Mucosa of rectum (tissue), 2 donors: ENCODE measurements at regions not wholly inside any gene's neighbourhood (a gene's known extent, or its start where the extent isn't known, plus 50 kb on each side); places are given as distances from the start of the nearest gene placed in this dataset.

ENCODE experiments used
- H3K27ac ChIP-seq, 2 donors: one replicate each; pipeline ENCODE4 v1.7.0; 2013; ENCODE audit warnings: inconsistent platforms in 2 of 2, low read depth in 2 of 2, low read length in 2 of 2
- H3K27me3 ChIP-seq, 2 donors: one replicate each; pipeline ENCODE4 v1.7.0; 2013; ENCODE audit warnings: low read length in 2 of 2; ENCODE audit not compliant: control insufficient read depth in 2 of 2, insufficient read depth in 2 of 2
- H3K36me3 ChIP-seq, 2 donors: one replicate each; pipeline ENCODE4 v1.7.0; 2013; ENCODE audit warnings: low read length in 2 of 2; ENCODE audit not compliant: control insufficient read depth in 2 of 2, insufficient read depth in 2 of 2
- H3K4me1 ChIP-seq, 2 donors: one replicate each; pipeline ENCODE4 v1.7.0; 2013; ENCODE audit warnings: low read length in 2 of 2, mild to moderate bottlenecking in 1 of 2; ENCODE audit not compliant: control insufficient read depth in 2 of 2, insufficient read depth in 2 of 2
- H3K4me3 ChIP-seq, 2 donors: one replicate each; pipeline ENCODE4 v1.7.0; 2013; ENCODE audit warnings: low read length in 2 of 2
- H3K9ac ChIP-seq, 2 donors: one replicate each; pipeline ENCODE4 v1.7.0; 2013; ENCODE audit warnings: low read length in 2 of 2, low read depth in 1 of 2, mild to moderate bottlenecking in 1 of 2
- H3K9me3 ChIP-seq, 2 donors: one replicate each; pipeline ENCODE4 v1.7.0; 2013; ENCODE audit warnings: low read length in 2 of 2; ENCODE audit not compliant: control insufficient read depth in 2 of 2
- donor health status: healthy.
- donor health status: Normal muscosa, but diverticular disease.

GRCh38 chr6:14758421-14759081 lies 487.3 kb upstream of the JARID2 start:
- Histone ChIP-seq H3K4me1 (peaks cover 4 to 16% of the 10 kb centered on the region in 2 donors), H3K27me3 (no peaks in the 10 kb centered on the region), H3K36me3 (no peaks in the 10 kb centered on the region), H3K9ac (no peak overlapping the region), H3K9me3 (no peaks in the 10 kb centered on the region), H3K4me3 (no peak overlapping the region), H3K27ac (no peak overlapping the region)

DNA sequence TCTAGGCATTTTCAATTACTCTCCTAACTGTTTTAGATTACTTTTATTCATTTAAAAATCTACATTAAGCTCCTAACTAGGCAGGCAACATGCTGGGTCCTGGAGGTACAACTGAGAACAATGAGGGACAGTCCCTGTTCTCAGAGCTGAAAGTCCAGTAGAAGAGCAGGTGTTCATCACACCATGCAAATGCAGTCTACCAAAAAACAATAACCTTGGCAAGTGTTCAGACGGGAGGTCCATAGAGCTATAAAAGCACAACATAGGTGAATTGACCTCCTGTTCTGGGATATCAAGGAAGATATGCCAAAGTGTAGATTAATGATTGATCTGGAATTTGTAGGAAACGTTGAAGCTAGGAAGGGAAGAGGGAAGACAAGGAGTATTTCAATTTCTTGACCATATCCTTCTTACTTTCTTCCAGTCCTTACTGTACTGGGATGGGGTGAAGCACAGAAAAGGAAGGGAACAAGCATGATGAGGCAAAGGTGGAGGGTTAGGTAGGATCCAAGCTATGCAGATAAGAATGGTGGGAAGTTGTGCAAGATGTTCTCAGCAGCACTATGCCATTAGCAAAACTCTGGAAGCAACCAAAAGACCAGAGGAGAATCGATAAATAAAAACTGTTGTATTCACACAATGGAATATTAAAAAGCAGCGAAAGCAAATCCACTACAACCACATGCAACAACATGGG lies 485.7 kb upstream of the JARID2 start:
- no peaks in the 10 kb centered on the region for H3K27me3 ChIP-seq
- H3K9me3 ChIP-seq: no peaks in the 10 kb centered on the region
- H3K4me3 ChIP-seq: no peak overlapping the region
- H3K4me1 ChIP-seq: peaks cover 6 to 16% of the 10 kb centered on the region in 2 donors
- H3K27ac ChIP-seq: peak overlapping the region in 1 of 2 donors; percentile 25
- no peaks in the 10 kb centered on the region for H3K36me3 ChIP-seq
- H3K9ac ChIP-seq: no peak overlapping the region

DNA sequence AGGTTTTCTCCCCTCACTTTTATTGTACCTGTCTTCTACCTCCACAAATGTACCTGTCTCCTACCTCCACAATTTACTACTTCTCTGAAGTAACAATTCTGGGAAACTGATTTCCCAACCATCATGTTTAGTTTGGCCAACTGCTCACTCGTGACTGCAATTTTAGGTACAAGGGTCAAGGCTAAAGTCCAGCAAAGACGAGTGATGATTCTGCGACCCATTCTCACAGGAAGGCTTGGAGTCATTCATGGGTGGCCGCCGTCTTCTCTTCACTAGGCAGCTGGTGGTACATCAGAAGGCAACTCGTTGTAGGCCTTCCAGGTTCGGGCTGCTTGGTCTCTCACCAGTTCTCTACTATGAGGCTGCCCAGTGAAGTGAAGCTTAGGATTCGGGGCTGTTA lies 483.8 kb upstream of the JARID2 start:
- Histone ChIP-seq H3K27me3 (no peaks in the 10 kb centered on the region), H3K4me1 (peaks cover 6 to 16% of the 10 kb centered on the region in 2 donors), H3K27ac (no peak overlapping the region)

GRCh38 chr6:14763139-14763538 lies 482.7 kb upstream of the JARID2 start:
- Histone ChIP-seq H3K4me3 (no peak overlapping the region), H3K9me3 (no peaks in the 10 kb centered on the region), H3K27ac (no peak overlapping the region), H3K36me3 (no peaks in the 10 kb centered on the region), H3K9ac (no peak overlapping the region), H3K4me1 (peaks cover 6 to 16% of the 10 kb centered on the region in 2 donors), H3K27me3 (no peaks in the 10 kb centered on the region)

More for the DNA sequence above, 483.8 kb upstream of the JARID2 start:
- Histone ChIP-seq H3K4me3 (no peak overlapping the region), H3K9me3 (no peaks in the 10 kb centered on the region), H3K36me3 (no peaks in the 10 kb centered on the region), H3K9ac (no peak overlapping the region)

DNA sequence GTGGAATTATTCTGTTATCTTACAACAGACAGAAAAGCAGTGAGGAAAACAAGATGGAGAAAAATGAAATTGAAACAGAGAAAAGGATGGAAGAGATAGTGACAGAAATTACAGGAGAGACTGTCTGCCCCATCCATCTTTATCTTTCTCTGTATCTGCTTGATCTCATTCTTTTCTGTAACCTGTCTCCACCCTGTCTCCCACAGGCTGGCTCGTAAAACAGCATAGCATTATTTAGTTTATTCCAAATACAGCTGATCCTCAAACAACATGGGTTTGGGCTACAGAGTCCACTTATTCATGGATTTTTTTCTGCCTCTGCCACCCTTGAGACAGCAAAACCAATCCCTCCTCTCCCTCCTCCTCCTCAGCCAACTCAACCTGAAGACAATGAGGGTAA lies 482.3 kb upstream of the JARID2 start:
- Histone ChIP-seq H3K9ac (no peak overlapping the region), H3K4me1 (peaks cover 6 to 16% of the 10 kb centered on the region in 2 donors)

GRCh38 chr6:14765106-14765505 lies 480.8 kb upstream of the JARID2 start:
- no peaks in the 10 kb centered on the region for H3K27me3 ChIP-seq
- H3K4me3 ChIP-seq: no peak overlapping the region
- H3K9ac ChIP-seq: no peak overlapping the region
- no peak overlapping the region for H3K27ac ChIP-seq
- H3K4me1 ChIP-seq: peaks cover 6 to 14% of the 10 kb centered on the region in 2 donors
- no peaks in the 10 kb centered on the region for H3K9me3 ChIP-seq
- no peaks in the 10 kb centered on the region for H3K36me3 ChIP-seq

More for the DNA sequence above, 482.3 kb upstream of the JARID2 start:
- no peak overlapping the region for H3K27ac ChIP-seq
- no peaks in the 10 kb centered on the region for H3K27me3 ChIP-seq
- H3K36me3 ChIP-seq: no peaks in the 10 kb centered on the region
- H3K4me3 ChIP-seq: no peak overlapping the region
- no peaks in the 10 kb centered on the region for H3K9me3 ChIP-seq

- H3K27ac ChIP-seq: no peak overlapping the region
- H3K9me3 ChIP-seq: no peaks in the 10 kb centered on the region
- H3K4me1 ChIP-seq: peaks cover 3 to 6% of the 10 kb centered on the region in 2 donors
- no peaks in the 10 kb centered on the region for H3K36me3 ChIP-seq
- no peaks in the 10 kb centered on the region for H3K27me3 ChIP-seq
- no peak overlapping the region for H3K9ac ChIP-seq
- no peak overlapping the region for H3K4me3 ChIP-seq
These were observed 480.0 kb upstream of the JARID2 start for GRCh38 chr6:14765721-14766390.

DNA sequence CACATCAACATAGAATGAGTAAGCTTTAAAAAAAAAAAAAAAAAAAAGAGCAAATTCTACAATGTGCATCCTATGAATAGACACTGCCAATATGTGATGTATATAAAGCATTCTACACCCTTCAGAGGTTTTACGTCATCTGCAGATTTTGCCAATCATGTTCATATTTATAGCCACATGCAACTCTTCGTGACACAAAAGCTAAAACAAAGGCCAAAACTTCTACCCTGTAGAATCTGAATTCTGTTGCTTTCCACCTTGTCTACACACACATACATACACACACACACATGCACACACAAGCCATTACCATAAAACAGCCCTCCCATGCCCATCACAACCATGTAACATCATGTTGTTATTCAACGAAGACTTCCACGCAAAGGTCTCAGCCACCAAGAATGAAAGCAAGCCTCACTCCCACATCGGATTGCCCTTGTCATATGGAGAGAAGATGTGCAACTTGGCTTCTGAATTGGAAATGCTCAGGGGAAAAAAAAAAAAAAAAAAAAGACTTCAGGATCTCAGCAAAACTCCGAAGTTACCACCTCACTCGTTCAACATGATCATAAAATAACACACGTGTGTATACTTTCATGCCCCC lies 479.4 kb upstream of the JARID2 start:
- H3K9ac ChIP-seq: no peak overlapping the region
- H3K4me1 ChIP-seq: peaks cover 3 to 6% of the 10 kb centered on the region in 2 donors
- H3K36me3 ChIP-seq: no peaks in the 10 kb centered on the region
- H3K9me3 ChIP-seq: no peaks in the 10 kb centered on the region
- H3K27me3 ChIP-seq: no peaks in the 10 kb centered on the region
- no peak overlapping the region for H3K27ac ChIP-seq
- H3K4me3 ChIP-seq: no peak overlapping the region

GRCh38 chr6:14767226-14767625 lies 478.6 kb upstream of the JARID2 start:
- no peak overlapping the region for H3K9ac ChIP-seq
- no peaks in the 10 kb centered on the region for H3K27me3 ChIP-seq
- no peaks in the 10 kb centered on the region for H3K9me3 ChIP-seq
- H3K36me3 ChIP-seq: no peaks in the 10 kb centered on the region
- peaks cover 3 to 6% of the 10 kb centered on the region in 2 donors for H3K4me1 ChIP-seq
- no peak overlapping the region for H3K4me3 ChIP-seq
- no peak overlapping the region for H3K27ac ChIP-seq

DNA sequence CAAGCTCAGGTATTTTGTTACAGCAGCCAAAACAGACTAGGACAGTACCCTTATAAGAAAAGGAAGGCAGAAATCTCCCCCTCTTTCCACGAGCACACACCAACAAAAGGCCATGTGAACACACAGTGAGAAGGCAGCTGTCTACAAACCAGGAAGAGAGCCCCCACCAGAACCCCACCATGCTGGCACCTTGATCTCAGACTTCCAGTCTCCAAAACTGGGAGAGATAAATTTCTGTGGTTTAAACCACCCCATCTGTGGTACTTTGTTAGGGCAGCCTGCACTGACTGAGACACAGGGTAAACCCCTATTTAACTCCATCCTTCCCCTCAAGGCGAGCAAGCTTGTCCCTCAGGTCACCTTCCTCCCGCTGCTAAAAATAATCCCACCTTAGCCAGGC lies 475.8 kb upstream of the JARID2 start:
- no peaks in the 10 kb centered on the region for H3K9me3 ChIP-seq
- no peak overlapping the region for H3K9ac ChIP-seq
- H3K4me3 ChIP-seq: no peak overlapping the region
- H3K27ac ChIP-seq: no peak overlapping the region
- H3K27me3 ChIP-seq: no peaks in the 10 kb centered on the region
- no peaks in the 10 kb centered on the region for H3K36me3 ChIP-seq
- no peaks in the 10 kb centered on the region for H3K4me1 ChIP-seq
